ENCODE measurements at regions not wholly inside any gene's neighbourhood (a gene's known extent, or its start where the extent isn't known, plus 50 kb on each side); places are given as distances from the start of the nearest gene placed in this dataset.
A peak's percentile ranks its signal among the peaks of the same experiment; 100 is the strongest.

- DNase-seq = no peak
These were observed 171.9 kb upstream of the GATA6 start for GRCh38 chr18:21997207-21998143.

GRCh38 chr18:21998486-21998885 is 170.9 kb upstream of the GATA6 start:
- no peak for DNase-seq

GRCh38 chr18:22001912-22002487 is 167.4 kb upstream of the GATA6 start:
- no peak for DNase-seq

GRCh38 chr18:22005191-22005841 is 164.1 kb upstream of the GATA6 start:
- peak; percentile 35 for DNase-seq

GRCh38 chr18:22006458-22006857 is 162.9 kb upstream of the GATA6 start:
- DNase-seq = no peak

- no peak for DNase-seq
These were observed 160.1 kb upstream of the GATA6 start for GRCh38 chr18:22009242-22009641.

GRCh38 chr18:22013993-22014392 is 155.4 kb upstream of the GATA6 start:
- DNase-seq = no peak

GRCh38 chr18:22015156-22015555 is 154.2 kb upstream of the GATA6 start:
- DNase-seq = no peak

- DNase-seq = no peak
These were observed 151.0 kb upstream of the GATA6 start for GRCh38 chr18:22018366-22018765.

- no peak for DNase-seq
These were observed 150.2 kb upstream of the GATA6 start for GRCh38 chr18:22019193-22019592.

GRCh38 chr18:22020127-22020866 is 149.1 kb upstream of the GATA6 start:
- no peak for DNase-seq

GRCh38 chr18:22020867-22021370 is 148.5 kb upstream of the GATA6 start:
- DNase-seq = no peak

GRCh38 chr18:22021701-22022100 is 147.7 kb upstream of the GATA6 start:
- DNase-seq = no peak

- no peak for DNase-seq
These were observed 144.5 kb upstream of the GATA6 start for GRCh38 chr18:22024924-22025323.

- no peak for DNase-seq
These were observed 143.0 kb upstream of the GATA6 start for GRCh38 chr18:22026362-22026761.

- no peak for DNase-seq
These were observed 142.5 kb upstream of the GATA6 start for GRCh38 chr18:22026889-22027288.

- DNase-seq = no peak
These were observed 137.8 kb upstream of the GATA6 start for GRCh38 chr18:22031611-22032010.

GRCh38 chr18:22032392-22032961 is 136.9 kb upstream of the GATA6 start:
- no peak for DNase-seq

GRCh38 chr18:22033085-22033484 is 136.3 kb upstream of the GATA6 start:
- DNase-seq = no peak

GRCh38 chr18:22034276-22034675 is 135.1 kb upstream of the GATA6 start:
- no peak for DNase-seq

- DNase-seq = no peak
These were observed 128.9 kb upstream of the GATA6 start for GRCh38 chr18:22040533-22040932.

- DNase-seq = no peak
These were observed 125.6 kb upstream of the GATA6 start for GRCh38 chr18:22043837-22044236.
